NCI-H774 (cell line): ENCODE measurements at regions not wholly inside any gene's neighbourhood (a gene's known extent, or its start where the extent isn't known, plus 50 kb on each side); places are given as distances from the start of the nearest gene placed in this dataset.
"Not testable (repeated sequence)": the region's sequence is repeated elsewhere in the genome, so short reads cannot be mapped to it uniquely, and the experiment has no call there.

Experiments used
- DNase-seq: peaks from one replicate; lab custom pipeline; 2025; lab: John Stamatoyannopoulos, UW

GRCh38 chr2:19201911-19202462, 156.4 kb downstream of the OSR1 start:
- no peak for DNase-seq

GRCh38 chr2:19198381-19198780, 160.0 kb downstream of the OSR1 start:
- no peak for DNase-seq

GRCh38 chr2:19195661-19196060, 162.8 kb downstream of the OSR1 start:
- no peak for DNase-seq

- no peak for DNase-seq
Measured at GRCh38 chr2:19189391-19189790, 169.0 kb downstream of the OSR1 start.

- DNase-seq = no peak
Measured at GRCh38 chr2:19187323-19188020, 171.0 kb downstream of the OSR1 start.

GRCh38 chr2:19185086-19185485, 173.3 kb downstream of the OSR1 start:
- DNase-seq = no peak

GRCh38 chr2:19178175-19178574, 180.2 kb downstream of the OSR1 start:
- DNase-seq = no peak

- no peak for DNase-seq
Measured at GRCh38 chr2:19176977-19177376, 181.4 kb downstream of the OSR1 start.

- no peak for DNase-seq
Measured at GRCh38 chr2:19176172-19176852, 182.1 kb downstream of the OSR1 start.

- DNase-seq = no peak
Measured at GRCh38 chr2:19174176-19174575, 184.2 kb downstream of the OSR1 start.

- no peak for DNase-seq
Measured at GRCh38 chr2:19171409-19171808, 187.0 kb downstream of the OSR1 start.

GRCh38 chr2:19169134-19169768, 189.2 kb downstream of the OSR1 start:
- no peak for DNase-seq

- not testable (repeated sequence) for DNase-seq
Measured at GRCh38 chr2:19164099-19164498, 194.3 kb downstream of the OSR1 start.

GRCh38 chr2:19158896-19159295, 199.5 kb downstream of the OSR1 start:
- DNase-seq = no peak

GRCh38 chr2:19158211-19158610, 200.2 kb downstream of the OSR1 start:
- DNase-seq = no peak

- no peak for DNase-seq
Measured at GRCh38 chr2:19156646-19157045, 201.8 kb downstream of the OSR1 start.

- no peak for DNase-seq
Measured at GRCh38 chr2:19150726-19151125, 207.7 kb downstream of the OSR1 start.

- DNase-seq = no peak
Measured at GRCh38 chr2:19146867-19147266, 211.6 kb downstream of the OSR1 start.

GRCh38 chr2:19141234-19142004, 217.0 kb downstream of the OSR1 start:
- no peak for DNase-seq

GRCh38 chr2:19140463-19141208, 217.8 kb downstream of the OSR1 start:
- no peak for DNase-seq

- DNase-seq = no peak
Measured at GRCh38 chr2:19139386-19139785, 219.0 kb downstream of the OSR1 start.
